GM12872 (cell line): ENCODE measurements at regions not wholly inside any gene's neighbourhood (a gene's known extent, or its start where the extent isn't known, plus 50 kb on each side); places are given as distances from the start of the nearest gene placed in this dataset.

Experiments used
- CTCF ChIP-seq: IDR thresholded peaks from 3 replicates; pipeline ENCODE4 v1.5.1; 2011; ENCODE audit warnings: low read depth, mild to moderate bottlenecking, low read length, moderate library complexity; ENCODE audit not compliant: insufficient read depth

GRCh38 chr21:33969581-33969980, 54.0 kb upstream of the ATP5PO start:
- TF ChIP-seq CTCF: no peak

GRCh38 chr21:33968995-33969348, 53.4 kb upstream of the ATP5PO start:
- TF ChIP-seq CTCF: no peak

GRCh38 chr21:33968080-33968994, 52.7 kb upstream of the ATP5PO start:
- TF ChIP-seq CTCF: no peak

GRCh38 chr21:33967086-33967571, 51.5 kb upstream of the ATP5PO start:
- TF ChIP-seq CTCF: no peak

- no peak for TF ChIP-seq CTCF
Measured at GRCh38 chr21:33966324-33966949, 50.8 kb upstream of the ATP5PO start.
